ENCODE measurements at regions not wholly inside any gene's neighbourhood (a gene's known extent, or its start where the extent isn't known, plus 50 kb on each side); places are given as distances from the start of the nearest gene placed in this dataset.

DNA sequence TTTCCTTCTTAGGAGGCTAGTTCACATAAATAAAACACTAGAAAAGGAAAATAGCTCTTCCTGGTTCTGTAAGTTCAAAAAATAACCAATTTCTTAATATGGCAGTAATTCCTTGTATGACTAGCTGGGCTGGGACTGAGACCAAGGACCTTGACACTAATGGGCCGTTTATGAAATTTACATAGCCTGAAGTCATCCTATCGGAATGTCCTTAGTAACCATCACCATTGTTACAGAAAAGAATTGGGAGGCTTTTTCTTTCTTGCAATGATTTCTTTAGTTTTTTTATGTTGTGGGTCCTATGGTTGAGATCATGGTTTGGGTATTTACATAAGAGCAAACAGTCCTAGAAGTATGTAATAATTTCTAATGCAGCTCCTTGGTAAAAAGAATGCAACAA is 87.1 kb upstream of the HDAC9 start:
- peak; percentile 83 to 88 for DNase-seq (ENCODE audit: low read depth in 2 of 2)

DNA sequence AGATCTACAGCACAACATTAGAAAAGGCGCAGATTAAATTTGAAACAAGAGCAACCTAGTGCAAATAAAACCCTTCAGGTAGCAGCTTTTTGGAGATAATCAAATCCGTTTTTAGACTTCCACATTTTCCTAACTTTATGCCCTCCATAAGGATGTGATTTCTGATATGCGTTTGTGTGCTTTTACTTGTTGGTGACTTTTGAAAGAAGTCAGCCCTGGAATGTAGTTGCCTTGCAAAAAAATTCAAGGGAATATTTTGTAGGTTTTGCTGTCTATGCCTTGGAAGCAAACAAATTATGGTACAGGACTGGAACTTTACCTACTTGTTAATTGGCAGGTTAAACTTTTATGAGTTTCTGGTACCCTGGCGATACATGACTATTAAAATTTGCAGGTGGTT is 86.7 kb upstream of the HDAC9 start:
- DNase-seq (ENCODE audit: low read depth in 2 of 2), result no peak

DNA sequence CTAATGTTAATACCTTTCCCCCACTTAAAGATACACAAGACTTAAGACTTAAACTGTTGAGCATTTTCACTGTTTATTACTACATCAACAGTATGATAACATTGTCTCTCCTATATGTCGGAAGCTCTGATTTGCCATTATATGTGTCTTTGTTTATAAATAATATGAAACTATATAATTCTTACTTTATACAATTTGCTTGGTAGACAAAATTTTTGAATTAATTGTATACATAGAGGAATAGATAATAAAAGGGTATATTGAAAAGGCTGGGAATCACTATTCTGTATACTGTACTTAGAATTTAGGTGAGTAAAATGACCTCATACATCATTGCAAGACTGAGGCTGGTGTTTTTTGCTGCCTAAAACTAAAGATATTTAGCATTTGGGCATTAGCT is 82.1 kb upstream of the HDAC9 start:
- no peak for DNase-seq (ENCODE audit: low read depth in 2 of 2)

DNA sequence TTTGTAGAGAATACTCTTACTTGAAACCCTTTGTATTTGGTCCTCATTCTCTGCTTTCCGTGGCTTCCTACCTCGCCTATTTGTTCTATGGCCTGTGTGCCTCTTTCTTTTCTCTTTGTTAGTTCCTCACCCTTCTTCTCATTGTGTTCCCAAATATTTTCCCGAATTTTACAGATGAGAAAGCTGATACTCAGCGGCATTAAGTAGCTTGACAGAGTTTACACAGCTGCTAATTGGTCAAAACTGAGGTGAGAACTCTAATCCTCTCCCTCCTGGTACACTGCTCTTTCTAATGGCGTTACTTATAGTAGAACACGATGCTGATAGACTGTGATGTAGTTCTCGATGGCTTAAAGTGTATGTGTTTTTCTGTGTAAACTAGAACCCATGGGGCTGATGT is 80.7 kb upstream of the HDAC9 start:
- DNase-seq (ENCODE audit: low read depth in 2 of 2), result no peak

DNA sequence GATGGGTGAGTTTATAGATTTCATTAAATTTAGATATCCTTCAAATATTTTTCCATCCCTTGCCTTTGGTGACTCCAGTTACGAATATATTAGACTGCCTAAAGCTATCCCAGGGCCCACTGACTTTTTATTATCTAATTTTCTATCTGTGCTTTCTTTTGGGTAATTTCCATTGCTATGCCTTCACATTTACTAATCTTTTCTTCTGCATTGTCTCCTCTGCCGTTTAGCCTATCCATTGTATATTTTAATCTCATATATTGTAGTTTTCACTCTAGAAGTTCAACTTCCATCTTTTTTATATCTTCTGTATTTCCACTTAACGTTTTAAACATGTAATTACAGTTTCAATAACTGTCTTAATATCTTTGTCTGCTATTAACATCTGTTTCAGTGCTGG is 78.6 kb upstream of the HDAC9 start:
- no peak for DNase-seq (ENCODE audit: low read depth in 2 of 2)

DNA sequence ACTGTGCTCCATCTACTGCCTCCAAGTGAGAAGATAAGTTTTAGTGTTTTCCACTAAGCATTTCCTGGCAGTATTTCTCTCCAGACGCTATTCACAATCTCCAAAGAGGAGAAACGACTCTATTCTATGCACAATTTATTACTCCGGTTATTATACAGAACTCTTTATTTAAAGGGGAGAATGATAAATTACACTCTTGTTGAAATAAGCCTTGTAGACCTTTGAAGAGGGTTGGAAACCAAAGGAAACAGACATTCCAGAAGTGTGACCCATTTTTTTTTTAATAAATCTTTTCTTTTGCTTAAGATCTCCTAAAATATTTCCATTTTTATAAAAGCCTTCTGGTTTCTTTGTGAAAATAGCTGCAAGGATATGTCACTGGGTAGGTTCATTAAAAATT is 76.1 kb upstream of the HDAC9 start:
- peak in 1 of 2 experiments; percentile 25 for DNase-seq (ENCODE audit: low read depth in 2 of 2)

DNA sequence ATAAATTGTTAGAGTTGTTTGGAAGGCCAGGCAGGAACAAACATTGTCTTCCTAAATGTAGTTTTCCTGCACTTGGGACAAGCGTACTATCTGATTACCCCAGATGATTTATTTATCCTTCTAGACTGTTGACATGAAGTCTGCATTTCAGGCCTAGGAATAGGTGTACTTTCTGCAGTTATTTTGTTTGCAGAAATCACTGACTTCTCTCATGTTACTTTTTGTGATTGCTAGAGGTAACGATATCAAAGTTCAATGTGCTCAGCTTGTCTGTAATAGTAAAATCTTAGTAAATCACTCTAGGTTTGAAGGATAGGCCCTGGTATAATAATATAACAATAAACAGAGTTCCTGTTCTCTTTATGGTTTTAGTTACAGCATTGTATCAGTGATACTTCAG is 75.4 kb upstream of the HDAC9 start:
- no peak for DNase-seq (ENCODE audit: low read depth in 2 of 2)

DNA sequence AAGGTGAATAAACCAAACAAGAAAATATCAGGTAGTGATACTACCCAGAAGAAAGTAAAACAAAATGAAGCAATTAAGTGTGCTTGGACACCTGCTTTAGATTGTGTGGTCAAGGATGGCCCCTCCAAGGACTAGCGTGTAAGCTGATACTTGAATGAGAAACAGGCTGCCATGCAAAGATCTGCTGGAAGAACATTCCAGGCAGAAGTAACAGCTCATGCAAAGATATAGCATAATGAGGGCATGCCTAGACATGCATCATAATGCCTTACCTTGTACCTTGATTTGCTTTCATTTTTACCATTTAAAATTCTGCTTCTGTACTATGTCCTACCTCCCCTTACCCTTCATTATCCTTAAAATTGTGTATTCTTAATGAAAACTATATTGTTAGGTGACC is 74.8 kb upstream of the HDAC9 start:
- DNase-seq (ENCODE audit: low read depth in 2 of 2), result no peak

DNA sequence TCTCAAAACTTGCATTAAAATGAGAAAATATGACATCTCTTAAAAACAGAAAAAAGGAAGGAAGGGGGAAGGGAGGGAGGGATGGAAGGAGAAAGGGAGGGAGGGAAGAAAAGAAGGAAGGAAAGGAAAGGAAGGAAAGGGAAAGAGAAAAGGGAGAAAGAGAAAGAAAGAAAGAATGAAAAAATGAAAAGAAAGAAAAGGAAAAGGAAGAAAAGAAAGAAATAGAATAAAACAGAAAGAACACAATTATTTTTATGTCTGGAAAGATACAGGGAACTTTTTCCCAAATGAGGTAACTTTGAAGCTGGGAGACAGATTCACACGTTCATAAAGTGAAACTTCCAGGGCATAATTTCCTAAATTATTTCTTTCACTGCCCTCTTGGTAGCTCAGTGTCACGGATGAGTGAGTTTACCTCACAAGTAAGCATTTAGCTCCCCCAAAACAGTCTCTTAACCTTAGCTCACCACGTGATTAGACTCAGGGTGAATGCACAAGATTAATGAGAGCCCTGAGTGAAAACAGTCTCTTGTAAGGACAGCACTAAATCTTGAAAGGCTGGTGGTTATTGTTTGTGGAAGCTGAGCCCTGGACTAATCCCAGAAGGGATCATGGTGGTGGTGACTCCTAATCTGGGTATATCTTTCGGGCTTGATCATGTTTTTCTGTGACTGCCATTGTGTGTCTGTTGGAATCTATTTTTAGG is 74.1 kb upstream of the HDAC9 start:
- no peak for DNase-seq (ENCODE audit: low read depth in 2 of 2)

DNA sequence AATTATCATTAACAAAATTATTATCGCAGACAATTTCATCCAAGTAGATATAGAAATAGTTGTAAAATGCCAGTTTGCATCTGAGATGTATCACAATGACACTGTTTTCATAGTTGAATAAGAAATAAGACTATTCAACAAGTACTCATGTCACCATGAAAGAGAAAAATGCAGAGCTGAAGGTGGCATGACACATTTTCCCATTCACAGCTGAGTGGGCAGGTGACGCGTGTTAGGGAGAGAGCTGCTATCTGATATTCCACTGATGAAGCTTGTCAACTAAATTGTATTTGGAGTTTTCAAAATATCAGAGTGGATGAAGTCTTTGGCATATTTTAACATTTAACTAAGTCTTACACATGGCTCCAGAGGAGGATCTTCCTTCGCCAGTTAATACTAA is 70.3 kb upstream of the HDAC9 start:
- no peak for DNase-seq (ENCODE audit: low read depth in 2 of 2)

DNA sequence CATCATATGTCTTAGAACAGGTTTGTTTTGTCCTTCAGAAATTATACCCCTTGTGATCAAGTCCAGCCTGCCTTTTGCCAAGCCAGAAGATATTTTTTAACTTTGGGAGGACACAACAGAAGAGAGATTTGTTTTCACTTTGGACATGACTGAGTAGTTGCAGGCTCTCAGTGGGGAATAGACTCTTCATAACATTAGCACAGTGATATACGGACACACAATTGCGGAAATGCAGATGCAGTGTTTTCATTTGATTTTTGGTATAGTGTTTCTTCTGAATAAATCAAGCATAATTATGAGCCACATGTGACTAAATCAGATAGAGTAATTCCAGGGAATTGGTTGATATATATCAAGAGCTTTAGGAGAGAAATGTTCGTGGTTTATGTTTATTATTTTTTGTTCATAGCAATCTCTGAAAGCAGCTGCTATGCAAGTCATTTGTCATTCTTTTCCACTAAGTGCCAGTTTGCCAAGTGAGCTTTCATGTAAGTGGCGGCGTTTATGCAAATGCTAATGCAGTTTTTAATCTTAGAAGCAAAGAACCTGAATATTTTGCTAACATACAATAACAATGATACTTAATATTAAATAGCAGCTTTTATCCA is 69.6 kb upstream of the HDAC9 start:
- no peak for DNase-seq (ENCODE audit: low read depth in 2 of 2)

DNA sequence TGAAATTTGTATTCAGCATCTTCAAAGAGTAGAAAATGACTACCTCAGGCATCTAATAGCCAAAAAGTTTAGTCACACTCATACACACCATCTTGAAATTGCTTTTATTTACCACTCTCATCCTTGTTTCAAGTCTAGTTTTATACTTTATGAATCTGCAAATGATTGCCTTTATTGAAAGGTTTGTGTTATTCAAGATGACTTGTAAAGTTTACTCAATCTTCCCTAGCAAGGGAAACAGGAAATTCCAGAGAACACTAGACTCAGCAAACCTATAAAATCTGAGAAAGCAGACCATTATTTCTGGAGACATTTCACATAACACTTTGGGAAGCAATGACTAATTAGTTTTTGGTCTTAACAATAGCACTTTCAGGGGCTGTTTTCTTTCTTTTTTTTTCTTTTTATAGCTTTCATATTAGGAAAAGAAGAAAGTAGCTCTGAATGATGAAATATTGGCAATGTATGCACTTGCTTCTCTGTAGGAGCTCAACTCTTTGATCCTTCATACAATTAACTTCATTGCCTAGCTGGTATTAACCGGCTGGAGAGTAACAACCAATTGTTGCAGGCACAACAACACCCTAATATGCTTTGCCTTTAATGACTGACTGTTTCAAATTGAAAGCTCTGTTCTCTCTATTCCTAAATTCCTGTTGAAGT is 68.9 kb upstream of the HDAC9 start:
- DNase-seq (ENCODE audit: low read depth in 2 of 2), result peak in 1 of 2 experiments; percentile 44

DNA sequence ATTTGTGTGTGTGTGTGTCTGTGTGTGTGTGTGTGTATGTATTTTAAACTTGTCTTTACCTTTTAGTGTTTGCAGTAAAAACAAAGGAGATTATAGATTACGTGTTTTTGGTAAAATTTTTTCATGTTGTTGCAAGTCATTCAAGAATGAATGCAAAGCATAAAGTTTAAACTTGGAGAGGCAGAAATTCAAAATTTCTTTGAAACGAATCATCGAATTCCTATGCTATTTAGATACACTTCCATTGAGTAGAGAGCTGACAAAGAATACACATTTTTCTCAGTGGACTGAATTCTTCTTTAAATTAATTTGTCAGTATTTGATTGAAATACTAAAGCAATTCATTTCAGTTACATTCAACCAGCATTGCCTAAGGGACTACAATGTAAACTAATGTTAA is 66.0 kb upstream of the HDAC9 start:
- DNase-seq (ENCODE audit: low read depth in 2 of 2), result peak; percentile 54 to 70

DNA sequence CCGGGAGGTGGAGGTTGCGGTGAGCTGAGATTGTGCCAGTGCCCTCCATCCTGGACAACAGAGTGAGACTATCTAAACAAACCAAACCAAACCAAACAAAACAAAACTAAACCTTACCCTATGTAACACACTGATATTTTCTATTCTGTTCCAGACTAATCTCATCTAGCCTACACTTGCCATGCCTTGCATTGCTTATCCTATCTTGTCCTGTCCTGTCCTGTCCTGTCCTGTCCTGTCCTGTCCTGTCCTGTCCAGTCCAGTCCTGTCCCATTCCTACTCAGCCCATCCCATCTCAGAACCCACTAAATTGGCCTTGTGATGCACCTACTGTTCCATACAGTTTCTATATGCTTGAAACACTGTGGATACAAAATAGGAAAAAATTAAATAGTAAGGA is 64.7 kb upstream of the HDAC9 start:
- no peak for DNase-seq (ENCODE audit: low read depth in 2 of 2)

DNA sequence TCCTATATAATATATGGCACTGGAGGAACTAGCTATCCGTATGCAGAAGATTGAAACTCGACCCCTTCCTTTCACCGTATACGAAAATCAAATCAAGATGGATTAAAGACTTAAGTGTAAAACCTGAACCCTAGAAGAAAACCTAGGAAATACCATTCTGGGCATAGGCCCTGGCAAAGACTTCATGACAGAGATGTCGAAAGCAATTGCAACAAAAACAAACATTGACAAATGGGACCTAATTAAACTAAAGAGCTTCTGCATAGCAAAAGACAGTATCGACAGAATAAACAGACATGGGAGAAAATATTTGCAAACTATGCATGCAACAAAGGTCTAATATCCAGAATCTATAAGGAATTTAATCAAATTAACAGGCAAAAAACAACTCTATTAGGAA is 61.4 kb upstream of the HDAC9 start:
- DNase-seq (ENCODE audit: low read depth in 2 of 2), result no peak

DNA sequence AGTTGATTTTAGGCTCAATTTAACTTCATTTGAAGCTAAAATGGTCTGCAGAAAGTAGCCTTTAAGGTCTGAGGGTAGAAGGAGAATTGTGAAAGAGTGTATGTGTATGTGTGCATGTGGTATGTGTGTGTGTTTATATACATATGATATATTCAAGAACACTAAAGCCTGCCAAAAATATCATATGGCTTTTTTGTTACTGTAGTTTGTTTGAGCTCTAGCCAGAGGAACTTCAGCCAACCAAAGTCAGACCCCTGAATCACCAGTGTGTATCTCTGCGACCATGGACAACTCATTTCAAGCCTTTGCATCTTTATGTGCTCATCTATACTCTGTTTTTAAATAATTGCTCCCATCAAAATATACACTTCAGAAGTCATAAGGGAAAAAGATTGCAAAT is 58.4 kb upstream of the HDAC9 start:
- DNase-seq (ENCODE audit: low read depth in 2 of 2), result peak in 1 of 2 experiments; percentile 43

DNA sequence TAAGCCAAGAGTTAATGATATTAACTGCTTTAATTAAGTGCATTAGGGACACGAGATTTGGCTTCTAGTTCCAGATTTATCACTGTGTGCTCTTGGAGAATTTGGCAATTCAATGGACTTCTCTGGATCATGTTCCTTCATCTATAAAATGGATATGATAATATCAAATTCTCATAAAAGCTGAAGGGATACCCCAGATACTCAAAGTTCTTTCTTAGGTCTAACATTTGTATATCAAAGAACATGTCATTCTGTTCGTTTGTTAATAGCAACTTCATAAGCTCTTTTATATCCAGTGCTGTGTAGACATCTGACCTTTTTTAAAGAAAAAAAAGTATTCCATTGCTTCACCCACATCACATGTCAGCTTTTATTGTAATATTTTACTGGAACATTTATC is 54.6 kb upstream of the HDAC9 start:
- DNase-seq (ENCODE audit: low read depth in 2 of 2), result no peak

DNA sequence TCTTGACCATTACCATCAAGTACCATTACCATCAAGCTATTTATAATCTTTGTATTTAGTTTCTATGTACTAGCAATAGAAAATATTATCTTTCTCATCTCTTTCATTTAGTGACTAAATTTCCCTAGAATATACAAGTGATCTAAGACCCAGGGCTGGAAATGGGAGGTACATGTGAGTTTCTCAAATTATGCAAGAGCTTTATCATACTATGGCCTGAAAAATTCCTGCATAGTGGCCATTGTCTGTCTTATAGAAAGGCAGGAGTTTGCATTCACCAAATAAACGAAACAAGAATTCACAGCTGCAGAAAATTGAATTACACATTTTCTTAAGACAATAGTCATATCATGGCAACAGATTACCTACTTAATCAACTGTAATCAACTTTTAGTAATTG is 50.7 kb upstream of the HDAC9 start:
- no peak for DNase-seq (ENCODE audit: low read depth in 2 of 2)

DNA sequence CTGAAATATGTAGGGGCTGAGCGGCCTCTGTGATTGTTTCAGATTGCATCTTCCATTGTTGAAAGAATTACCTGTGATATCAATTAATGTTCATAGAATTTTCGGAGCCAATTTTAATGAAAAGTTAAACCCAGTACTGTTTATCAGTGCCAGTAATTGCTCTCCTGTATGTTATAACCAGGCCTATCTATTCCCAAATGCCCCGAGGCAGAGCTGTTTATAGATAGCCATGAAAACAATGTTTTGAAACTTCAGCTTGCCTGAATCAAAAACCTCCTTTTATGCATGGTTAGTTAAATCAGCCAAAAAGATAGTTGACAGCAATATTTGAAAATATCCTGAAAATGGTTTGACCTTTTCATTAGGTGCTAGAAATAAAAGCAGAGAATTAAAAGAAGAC is 50.1 kb upstream of the HDAC9 start:
- DNase-seq (ENCODE audit: low read depth in 2 of 2), result no peak

Measured in fibroblast of skin of left biceps (primary cell).